SK-N-SH (cell line): ENCODE measurements at regions not wholly inside any gene's neighbourhood (a gene's known extent, or its start where the extent isn't known, plus 50 kb on each side); places are given as distances from the start of the nearest gene placed in this dataset.

ENCODE experiments used
- CTCF ChIA-PET: fragments of 300-600, 350-600 bp; formaldehyde crosslinking; extraction: SDS; loops from one replicate; lab custom pipeline; 2021; lab: Yijun Ruan, JAX
- POLR2A ChIA-PET: fragments of 350-600 bp; sonication (Branson Sonifier 250); formaldehyde crosslinking; extraction: SDS; loops from one replicate; lab custom pipeline; 2020; ENCODE audit warnings: antibody characterized with exemption, inconsistent platforms; lab: Yijun Ruan, JAX
- DNase-seq: peaks from one replicate; pipeline ENCODE4 v3.0.0; 2012
- H2AFZ ChIP-seq: fragments of 200-600 bp; sonication (generic); 2 replicates; pipeline ENCODE4 v1.8.1; 2016; ENCODE audit warnings: antibody characterized with exemption, mild to moderate bottlenecking, low read depth
- H3F3A ChIP-seq: fragments of 200-600 bp; sonication (generic); replicated peaks from 2 replicates; pipeline ENCODE3; 2016; ENCODE audit warnings: antibody characterized with exemption, mild to moderate bottlenecking; ENCODE audit not compliant: insufficient read depth
- H3K27ac ChIP-seq, 2 experiments: fragments of 200-500 bp in 1 of 2; fragments of 200-600 bp in 1 of 2; sonication (Bioruptor generic) in 1 of 2; sonication (generic), shearing (Covaris generic) in 1 of 2; 2 replicates each; pipeline versions ENCODE4 v1.5.1 to v1.6.1; 2014 to 2016; ENCODE audit warnings: low read depth in 2 of 2, inconsistent platforms in 1 of 2, low read length in 1 of 2, mild to moderate bottlenecking in 1 of 2, mixed read lengths in 1 of 2
- H3K27me3 ChIP-seq: fragments of 200-600 bp; sonication (generic), shearing (Covaris generic); 2 replicates; pipeline ENCODE4 v1.6.1; 2016; ENCODE audit warnings: mixed run types; ENCODE audit not compliant: insufficient read depth
- H3K36me3 ChIP-seq, 2 experiments: fragments of 200-500 bp in 1 of 2; fragments of 200-600 bp in 1 of 2; sonication (Bioruptor generic) in 1 of 2; sonication (generic) in 1 of 2; replicated peaks in 1 of 2; 2 replicates each; pipeline versions ENCODE3 to v1.5.1; 2014 to 2016; ENCODE audit warnings: low read length in 1 of 2, mild to moderate bottlenecking in 1 of 2; ENCODE audit not compliant: insufficient read depth in 2 of 2, control insufficient read depth in 1 of 2
- H3K4me1 ChIP-seq, 2 experiments: fragments of 200-500 bp in 1 of 2; fragments of 200-600 bp in 1 of 2; sonication (Bioruptor generic) in 1 of 2; sonication (generic), shearing (Covaris generic) in 1 of 2; 2 replicates each; pipeline versions ENCODE4 v1.5.1 to v1.6.1; 2014 to 2016; ENCODE audit warnings: low read depth in 1 of 2, low read length in 1 of 2, mixed run types in 1 of 2; ENCODE audit not compliant: insufficient read depth in 2 of 2, control insufficient read depth in 1 of 2
- H3K4me2 ChIP-seq: fragments of 200-600 bp; sonication (generic), shearing (Covaris generic); 2 replicates; pipeline ENCODE4 v1.6.1; 2017; ENCODE audit warnings: mixed run types
- H3K4me3 ChIP-seq, 2 experiments: fragments of 200-500 bp in 1 of 2; fragments of 200-600 bp in 1 of 2; sonication (Bioruptor generic) in 1 of 2; sonication (generic), shearing (Covaris generic) in 1 of 2; 2 replicates each; pipeline versions ENCODE4 v1.5.1 to v1.8.1; 2014 to 2016; ENCODE audit warnings: low read depth in 2 of 2, inconsistent platforms in 1 of 2, low read length in 1 of 2, mild to moderate bottlenecking in 1 of 2, mixed read lengths in 1 of 2, moderate library complexity in 1 of 2
- H3K79me2 ChIP-seq: fragments of 200-600 bp; sonication (generic); 2 replicates; pipeline ENCODE4 v1.8.1; 2017; ENCODE audit warnings: mild to moderate bottlenecking; ENCODE audit not compliant: insufficient read depth
- H3K9ac ChIP-seq: fragments of 200-600 bp; sonication (generic); 2 replicates; pipeline ENCODE4 v1.6.1; 2017; ENCODE audit warnings: mixed run types
- H3K9me2 ChIP-seq: fragments of 200-600 bp; sonication (generic); 2 replicates; pipeline ENCODE4 v1.6.1; 2017; ENCODE audit warnings: mixed run types
- H3K9me3 ChIP-seq: fragments of 200-600 bp; sonication (generic); 2 replicates; pipeline ENCODE4 v1.6.1; 2017; ENCODE audit warnings: mixed run types, mild to moderate bottlenecking, moderate library complexity
- H4K20me1 ChIP-seq: fragments of 200-600 bp; sonication (generic); 2 replicates; pipeline ENCODE4 v1.6.1; 2017; ENCODE audit warnings: mild to moderate bottlenecking, mixed run types; ENCODE audit not compliant: insufficient read depth
- CHD2 ChIP-seq: fragments of 150-350 bp; IDR thresholded peaks from 2 replicates; pipeline ENCODE4 v1.6.1; 2018; ENCODE audit warnings: low read length; ENCODE audit not compliant: partially characterized antibody
- CTCF ChIP-seq: fragments of 200-600 bp; sonication (generic); IDR thresholded peaks from 2 replicates; pipeline ENCODE4 v1.6.1; 2017; ENCODE audit warnings: antibody characterized with exemption, mild to moderate bottlenecking, moderate library complexity
- ELF1 ChIP-seq: IDR thresholded peaks from 2 replicates; pipeline ENCODE4 v1.4.0; 2012
- FOSL2 ChIP-seq: IDR thresholded peaks from 2 replicates; pipeline ENCODE4 v1.4.0; 2012; ENCODE audit warnings: low read depth, mild to moderate bottlenecking, moderate library complexity, borderline replicate concordance
- FOXM1 ChIP-seq: IDR thresholded peaks from 2 replicates; pipeline ENCODE4 v1.4.0; 2012; ENCODE audit warnings: low read depth, mild to moderate bottlenecking
- GABPA ChIP-seq: IDR thresholded peaks from 2 replicates; pipeline ENCODE4 v1.4.0; 2012; ENCODE audit warnings: low read depth, mild to moderate bottlenecking
- IRF3 ChIP-seq: fragments of 150-350 bp; IDR thresholded peaks from 2 replicates; pipeline ENCODE4 v1.6.1; 2016; ENCODE audit warnings: mild to moderate bottlenecking, low read depth, low read length
- JUND ChIP-seq: IDR thresholded peaks from 2 replicates; pipeline ENCODE4 v1.4.0; 2012
- NRF1 ChIP-seq: IDR thresholded peaks from 2 replicates; pipeline ENCODE4 v1.6.1; 2012; ENCODE audit warnings: low read depth, mild to moderate bottlenecking, low read length
- PBX3 ChIP-seq: IDR thresholded peaks from 2 replicates; pipeline ENCODE4; 2012
- RAD21 ChIP-seq: IDR thresholded peaks from 2 replicates; pipeline ENCODE4 v1.6.1; 2012; ENCODE audit warnings: mild to moderate bottlenecking, low read length
- RCOR1 ChIP-seq: fragments of 150-350 bp; IDR thresholded peaks from 2 replicates; pipeline ENCODE4 v1.6.1; 2017; ENCODE audit warnings: antibody characterized with exemption, low read length
- REST ChIP-seq: IDR thresholded peaks from 2 replicates; pipeline ENCODE4 v1.6.1; 2012; ENCODE audit warnings: mild to moderate bottlenecking, low read depth, low read length, moderate library complexity
- RFX5 ChIP-seq: IDR thresholded peaks from 2 replicates; pipeline ENCODE4 v1.6.1; 2012; ENCODE audit warnings: mild to moderate bottlenecking, improper control_type of control experiment, low read length
- SMC3 ChIP-seq: IDR thresholded peaks from 2 replicates; pipeline ENCODE4 v1.6.1; 2012; ENCODE audit warnings: low read depth, low read length, improper control_type of control experiment
- TAF1 ChIP-seq: IDR thresholded peaks from 2 replicates; pipeline ENCODE4 v1.6.1; 2012; ENCODE audit warnings: low read depth, mild to moderate bottlenecking, low read length, moderate library complexity, borderline replicate concordance
- TCF12 ChIP-seq: IDR thresholded peaks from 2 replicates; pipeline ENCODE4 v1.4.0; 2012
- USF2 ChIP-seq: fragments of 150-350 bp; IDR thresholded peaks from 2 replicates; pipeline ENCODE4 v1.6.1; 2017; ENCODE audit warnings: antibody characterized with exemption, low read length, low read depth, borderline replicate concordance
- YY1 ChIP-seq: IDR thresholded peaks from 2 replicates; pipeline ENCODE4 v1.4.0; 2012; ENCODE audit warnings: low read depth, mild to moderate bottlenecking
- WGBS: methylation state at CpG from one replicate; pipeline ENCODE4 v1.1.6; 2017; ENCODE audit warnings: low lambda C conversion rate; 5-methylcytosine and 5-hydroxymethylcytosine counted together

GRCh38 chr10:53088961-53089360 lies 316.4 kb upstream of the MBL2 start:
- 14% methylated on average over 1 of the region's 1 CpG for WGBS
- ChIA-PET CTCF (no interaction called here), POLR2A (no interaction called here)
- Histone ChIP-seq H3K27me3 (no peaks in the 10 kb centered on the region; the same call in 1 of the 2 replicates), H3K27ac (no peak overlapping the region), H3K9me2 (no peaks in the 10 kb centered on the region), H2AFZ (no peak overlapping the region), H3K79me2 (no peaks in the 10 kb centered on the region), H3K4me3 (no peak overlapping the region), H4K20me1 (no peaks in the 10 kb centered on the region), H3K4me2 (no peak overlapping the region), H3K9me3 (no peaks in the 10 kb centered on the region), H3K36me3 (no peaks in the 10 kb centered on the region), H3K9ac (no peak overlapping the region), H3F3A (no peaks in the 10 kb centered on the region), H3K4me1 (no peaks in the 10 kb centered on the region)
- TF ChIP-seq TAF1 (no peak), YY1 (no peak), PBX3 (no peak), SMC3 (no peak), ELF1 (no peak), NRF1 (no peak), REST (no peak), CHD2 (no peak), TCF12 (no peak), GABPA (no peak), FOXM1 (no peak), RAD21 (no peak)
- no peak for DNase-seq

- H3K27ac ChIP-seq = no peak overlapping the region
- ChIA-PET CTCF (interaction anchor here (0.8 kb wide), 1 partner anchor 15 kb away, joined by 3 read pairs; no protein-coding TSS in a partner anchor), POLR2A (no interaction called here)
- H3F3A ChIP-seq = no peaks in the 10 kb centered on the region
- no peaks in the 10 kb centered on the region for H3K36me3 ChIP-seq
- no peaks in the 10 kb centered on the region for H3K9me3 ChIP-seq
- H3K79me2 ChIP-seq = no peaks in the 10 kb centered on the region
- WGBS = 14% methylated on average over 3 of the region's 3 CpGs
- DNase-seq = no peak
- no peaks in the 10 kb centered on the region for H3K4me1 ChIP-seq
- no peak overlapping the region for H3K4me3 ChIP-seq
- no peaks in the 10 kb centered on the region for H3K27me3 ChIP-seq
- no peak overlapping the region for H3K4me2 ChIP-seq
- no peaks in the 10 kb centered on the region for H4K20me1 ChIP-seq
- no peak overlapping the region for H3K9ac ChIP-seq
- H3K9me2 ChIP-seq = no peaks in the 10 kb centered on the region
- no peak overlapping the region for H2AFZ ChIP-seq
- TF ChIP-seq USF2 = no peak
- no peak for TF ChIP-seq JUND
- no peak for TF ChIP-seq SMC3
- TF ChIP-seq CTCF = no peak
- TF ChIP-seq GABPA = no peak
- no peak for TF ChIP-seq CHD2
- no peak for TF ChIP-seq RCOR1
- TF ChIP-seq ELF1 = no peak
- TF ChIP-seq YY1 = no peak
- no peak for TF ChIP-seq NRF1
- TF ChIP-seq RFX5 = no peak
- no peak for TF ChIP-seq RAD21
- no peak for TF ChIP-seq FOSL2
- TF ChIP-seq IRF3 = no peak
Measured at GRCh38 chr10:53079283-53079682, 306.7 kb upstream of the MBL2 start.
